GM19395 (cell line): ENCODE measurements at regions not wholly inside any gene's neighbourhood (a gene's known extent, or its start where the extent isn't known, plus 50 kb on each side); places are given as distances from the start of the nearest gene placed in this dataset.

Source experiments
- ATAC-seq: cut with Tn5 transposase; IDR thresholded peaks from one replicate; pipeline ENCODE4 v1.9.1; 2021; ENCODE audit warnings: mild to moderate bottlenecking, moderate library complexity; ENCODE audit not compliant: unreplicated experiment

GRCh38 chr7:106797937-106798336, 67.1 kb upstream of the PIK3CG start:
- no peak for ATAC-seq

- ATAC-seq = no peak
Measured at GRCh38 chr7:106802589-106802988, 62.5 kb upstream of the PIK3CG start.

- no peak for ATAC-seq
Measured at GRCh38 chr7:106806556-106806955, 58.5 kb upstream of the PIK3CG start.

- no peak for ATAC-seq
Measured at GRCh38 chr7:106807474-106807873, 57.6 kb upstream of the PIK3CG start.

- no peak for ATAC-seq
Measured at GRCh38 chr7:106808967-106809635, 56.0 kb upstream of the PIK3CG start.

GRCh38 chr7:106811472-106811871, 53.6 kb upstream of the PIK3CG start:
- no peak for ATAC-seq

GRCh38 chr7:106812027-106812643, 52.9 kb upstream of the PIK3CG start:
- no peak for ATAC-seq

- no peak for ATAC-seq
Measured at GRCh38 chr7:106813705-106814305, 51.3 kb upstream of the PIK3CG start.

- no peak for ATAC-seq
Measured at GRCh38 chr7:106814887-106815286, 50.2 kb upstream of the PIK3CG start.
